HG02759 (cell line): ENCODE measurements at regions not wholly inside any gene's neighbourhood (a gene's known extent, or its start where the extent isn't known, plus 50 kb on each side); places are given as distances from the start of the nearest gene placed in this dataset.

Source experiments
- ATAC-seq: cut with Tn5 transposase; IDR thresholded peaks from one replicate; pipeline ENCODE4 v1.9.1; 2021; ENCODE audit warnings: mild to moderate bottlenecking, moderate library complexity; ENCODE audit not compliant: unreplicated experiment

- ATAC-seq, result peak; percentile 35
Measured at GRCh38 chr7:19871102-19871501, 97.7 kb upstream of the TMEM196 start.

- peak; percentile 74 for ATAC-seq
Measured at GRCh38 chr7:19869979-19870378, 96.6 kb upstream of the TMEM196 start.

- no peak for ATAC-seq
Measured at GRCh38 chr7:19853261-19853832, 79.9 kb upstream of the TMEM196 start.

DNA sequence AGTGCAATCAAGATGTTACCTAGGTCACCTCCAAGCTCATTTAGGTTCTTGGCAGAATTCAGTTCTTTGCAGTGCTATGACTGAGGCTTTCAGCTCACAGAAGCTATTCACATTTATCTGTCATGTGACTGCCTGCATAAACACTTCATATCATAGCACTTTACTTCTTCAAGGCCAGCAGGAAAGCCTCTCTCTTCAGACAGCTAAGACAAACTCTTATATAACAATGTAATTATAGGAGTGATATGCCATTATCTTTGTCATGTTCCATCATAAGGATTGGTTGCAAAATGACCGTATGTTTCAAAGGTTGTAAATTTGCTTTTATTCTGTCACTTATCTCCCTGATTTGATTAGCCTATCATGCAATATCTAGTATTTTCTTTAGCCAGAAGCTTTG lies 78.8 kb upstream of the TMEM196 start:
- ATAC-seq, result no peak

- ATAC-seq, result no peak
Measured at GRCh38 chr7:19851504-19851903, 78.1 kb upstream of the TMEM196 start.

- ATAC-seq, result no peak
Measured at GRCh38 chr7:19834566-19834965, 61.1 kb upstream of the TMEM196 start.

GRCh38 chr7:19830604-19831003 lies 57.2 kb upstream of the TMEM196 start:
- no peak for ATAC-seq
